ENCODE measurements at regions not wholly inside any gene's neighbourhood (a gene's known extent, or its start where the extent isn't known, plus 50 kb on each side); places are given as distances from the start of the nearest gene placed in this dataset.
"Not testable (repeated sequence)": the region's sequence is repeated elsewhere in the genome, so short reads cannot be mapped to it uniquely, and the experiment has no call there.

DNA sequence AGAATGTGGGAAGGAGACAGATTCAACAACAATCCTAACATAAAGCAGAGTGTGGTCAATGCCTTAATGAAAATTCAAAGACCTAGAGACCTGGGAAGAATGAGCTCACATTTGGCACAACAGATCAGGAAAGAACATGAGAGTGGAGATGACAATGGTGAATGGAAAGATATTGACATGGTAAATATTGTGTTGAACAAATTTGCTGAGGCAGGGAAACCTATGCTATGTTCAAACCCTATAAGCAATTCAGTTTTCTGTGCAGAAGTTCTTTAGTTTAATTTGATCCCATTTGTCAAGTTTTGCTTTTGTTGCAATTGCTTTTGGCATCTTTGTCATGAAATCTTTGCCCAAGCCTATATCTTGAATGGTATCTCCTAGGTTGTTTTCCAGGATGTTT, 199.4 kb upstream of the LRRTM4 start:
- no peak for DNase-seq (ENCODE audit: low read depth)

DNA sequence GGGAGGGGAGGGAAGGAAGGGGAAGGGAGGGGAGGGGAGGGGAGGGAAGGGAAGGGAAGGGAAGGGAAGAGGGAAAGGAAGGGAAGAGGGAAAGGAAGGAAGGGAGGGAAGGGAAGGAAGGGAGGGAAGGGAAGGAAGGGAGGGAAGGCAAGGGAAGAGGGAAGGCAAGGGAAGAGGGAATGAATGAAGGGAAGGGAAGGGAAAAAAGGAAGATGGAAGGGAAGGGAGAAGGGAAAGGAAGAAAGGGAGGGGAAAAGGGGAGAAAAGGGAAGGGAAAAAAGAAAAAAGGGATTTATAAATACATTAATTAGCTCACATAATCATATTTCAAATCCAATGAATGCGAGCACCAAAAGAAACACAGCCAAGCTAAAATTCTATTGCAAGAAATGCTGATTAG, 202.9 kb upstream of the LRRTM4 start:
- no peak for DNase-seq (ENCODE audit: low read depth)

DNA sequence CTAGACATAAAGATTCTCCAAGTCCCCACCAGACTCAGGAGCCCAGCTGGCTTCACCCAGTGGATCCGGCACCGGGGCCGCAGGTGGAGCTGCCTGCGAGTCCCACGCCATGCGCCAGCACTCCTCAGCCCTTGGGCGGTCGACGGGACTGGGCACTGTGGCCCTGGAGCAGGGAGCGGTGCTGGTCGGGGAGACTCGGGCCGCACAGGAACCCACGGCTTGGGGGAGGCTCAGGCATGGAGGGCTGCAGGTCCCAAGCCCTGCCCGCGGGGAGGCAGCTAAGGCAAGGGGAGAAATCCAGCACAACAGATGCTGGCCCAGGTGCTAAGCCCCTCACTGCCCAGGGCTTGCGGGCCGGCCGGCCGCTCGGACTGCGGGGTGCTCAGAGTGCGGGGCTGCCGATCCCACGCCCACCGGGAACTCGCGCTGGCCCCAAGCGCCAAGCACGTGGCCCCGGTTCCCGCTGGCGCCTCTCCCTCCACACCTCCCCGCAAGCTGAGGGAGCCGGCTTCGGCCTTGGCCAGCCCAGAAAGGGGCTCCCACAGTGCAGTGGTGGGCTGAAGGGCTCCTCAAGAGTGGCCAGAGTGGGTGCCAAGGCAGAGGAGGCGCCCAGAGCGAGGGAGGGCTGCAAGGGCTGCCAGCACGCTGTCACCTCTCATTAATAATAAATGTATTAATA, 212.6 kb upstream of the LRRTM4 start:
- not testable (repeated sequence) for DNase-seq (ENCODE audit: low read depth)

DNA sequence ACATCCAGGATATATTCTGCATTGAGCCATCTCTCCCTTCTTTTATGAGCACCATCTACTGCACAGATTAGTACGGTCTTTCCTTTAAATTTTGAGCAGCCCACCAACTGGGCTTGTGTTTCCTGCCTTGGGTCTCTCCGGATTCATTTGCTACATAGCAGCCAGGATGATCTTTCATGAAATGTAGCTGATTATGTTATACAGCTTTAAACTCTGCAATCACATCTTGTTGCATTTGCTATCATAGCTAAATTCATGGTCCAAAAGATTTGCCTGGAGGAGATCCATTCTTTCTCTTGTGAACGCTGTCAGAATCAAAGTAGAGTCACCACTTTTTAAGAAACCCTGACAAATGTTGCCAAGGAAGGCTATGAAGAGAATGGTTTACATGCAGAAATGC, 215.1 kb upstream of the LRRTM4 start:
- DNase-seq (ENCODE audit: low read depth) = no peak

DNA sequence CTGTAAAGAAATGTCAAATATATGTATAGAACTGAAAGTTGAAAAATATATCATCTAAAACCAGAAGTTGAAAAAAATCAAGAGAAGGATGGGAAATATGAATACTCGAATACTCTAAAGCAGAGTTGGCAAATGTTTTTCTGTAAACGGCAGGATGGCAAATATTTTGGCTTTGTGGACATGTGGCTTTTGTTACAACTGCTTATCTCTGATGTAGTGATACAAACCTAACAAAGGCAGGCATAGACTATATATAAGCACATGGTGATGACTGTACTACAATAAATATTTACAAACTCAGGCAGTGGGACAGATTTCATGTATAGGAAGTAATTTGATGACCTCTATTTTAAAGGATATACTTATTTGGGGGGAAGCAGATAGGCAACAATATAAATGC, 224.6 kb upstream of the LRRTM4 start:
- no peak for DNase-seq (ENCODE audit: low read depth)

DNA sequence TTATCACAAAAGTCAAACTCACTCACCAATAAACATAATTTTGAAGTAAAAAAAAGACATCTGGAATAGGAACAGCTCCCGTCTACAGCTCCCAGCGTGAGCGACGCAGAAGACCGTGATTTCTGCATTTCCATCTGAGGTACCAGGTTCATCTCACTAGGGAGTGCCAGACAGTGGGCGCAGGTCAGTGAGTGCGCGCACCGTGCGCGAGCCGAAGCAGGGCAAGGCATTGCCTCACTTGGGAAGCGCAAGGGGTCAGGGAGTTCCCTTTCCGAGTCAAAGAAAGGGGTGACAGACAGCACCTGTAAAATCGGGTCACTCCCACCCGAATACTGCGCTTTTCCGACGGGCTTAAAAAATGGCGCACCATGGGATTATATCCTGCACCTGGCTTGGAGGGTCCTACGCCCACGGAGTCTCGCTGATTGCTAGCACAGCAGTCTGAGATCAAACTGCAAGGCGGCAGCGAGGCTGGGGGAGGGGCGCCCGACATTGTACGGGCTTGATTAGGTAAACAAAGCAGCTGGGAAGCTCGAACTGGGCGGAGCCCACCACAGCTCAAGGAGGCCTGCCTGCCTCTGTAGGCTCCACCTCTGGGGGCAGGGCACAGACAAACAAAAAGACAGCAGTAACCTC, 231.7 kb upstream of the LRRTM4 start:
- not testable (repeated sequence) for DNase-seq (ENCODE audit: low read depth)

DNA sequence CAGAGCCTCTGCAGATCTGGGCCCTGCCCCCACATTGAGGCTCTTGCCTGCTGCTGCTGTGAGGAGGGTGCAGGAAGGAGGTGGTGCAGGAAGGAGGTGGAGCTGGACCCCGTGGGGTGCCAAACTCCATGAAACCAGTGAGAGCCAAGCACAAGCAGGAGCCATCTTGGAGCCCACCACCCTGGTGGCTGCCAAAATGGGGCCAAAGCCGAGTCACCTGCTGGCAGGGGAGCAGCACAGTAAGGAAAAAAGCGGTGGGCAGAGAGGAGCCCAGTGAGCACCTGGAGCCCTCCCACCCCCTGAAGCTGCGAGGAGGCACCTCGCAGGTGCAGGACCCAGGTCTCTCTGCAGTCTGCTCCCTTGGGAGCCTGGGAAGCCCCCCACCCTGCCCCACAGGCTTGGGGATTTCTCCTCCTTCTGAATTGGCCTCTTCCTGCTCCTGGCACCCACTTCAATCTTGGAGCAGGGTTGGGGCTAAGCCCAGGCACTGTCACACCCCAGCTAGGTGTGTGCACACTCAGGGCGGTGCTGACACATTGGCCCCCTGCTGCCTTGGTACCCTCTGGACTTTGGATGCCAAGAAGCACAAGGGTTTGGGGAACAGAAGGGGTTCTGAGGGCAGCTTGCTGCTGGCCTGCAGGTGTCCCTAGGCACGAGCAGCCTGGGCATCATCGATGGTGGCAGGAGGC, 245.4 kb upstream of the LRRTM4 start:
- no peak for DNase-seq (ENCODE audit: low read depth)

DNA sequence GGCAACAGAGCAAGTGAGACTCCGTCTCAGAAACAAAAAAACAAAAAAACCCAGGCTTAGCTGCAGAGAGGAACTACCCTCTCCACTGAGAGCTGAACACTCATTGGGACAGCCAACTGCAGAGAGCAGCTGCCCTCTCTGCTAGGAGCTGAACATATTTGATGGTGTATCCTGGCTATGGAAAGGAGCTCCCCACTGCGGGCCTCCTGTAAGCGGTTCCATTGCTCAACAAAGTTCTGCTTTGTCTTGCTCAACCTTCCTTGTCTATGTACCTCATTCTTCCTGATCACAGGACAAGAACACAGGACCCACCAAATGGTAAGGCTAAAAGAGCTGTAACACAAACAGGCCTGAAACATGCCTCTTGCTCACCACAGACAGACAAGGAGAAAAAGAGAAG, 246.3 kb upstream of the LRRTM4 start:
- no peak for DNase-seq (ENCODE audit: low read depth)

DNA sequence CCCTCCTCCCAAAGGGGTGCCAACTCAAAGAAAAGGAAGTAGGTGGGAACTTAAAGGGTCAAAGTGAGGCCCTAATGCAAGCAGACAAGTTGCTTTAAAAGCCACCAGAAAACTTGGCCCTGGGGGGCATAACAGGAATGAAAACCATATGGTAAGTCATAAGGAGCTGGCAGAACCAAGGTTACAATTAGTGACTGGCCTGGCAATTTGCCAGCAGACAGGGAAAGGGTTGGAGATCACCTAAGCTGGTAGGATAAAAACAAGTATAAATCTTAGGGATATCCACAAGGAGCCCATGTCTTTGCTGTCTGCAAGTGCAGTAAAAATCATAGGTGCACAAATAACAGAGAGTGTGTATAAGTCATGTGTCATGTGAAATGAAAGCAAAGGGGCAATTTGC, 256.7 kb upstream of the LRRTM4 start:
- DNase-seq (ENCODE audit: low read depth) = no peak

DNA sequence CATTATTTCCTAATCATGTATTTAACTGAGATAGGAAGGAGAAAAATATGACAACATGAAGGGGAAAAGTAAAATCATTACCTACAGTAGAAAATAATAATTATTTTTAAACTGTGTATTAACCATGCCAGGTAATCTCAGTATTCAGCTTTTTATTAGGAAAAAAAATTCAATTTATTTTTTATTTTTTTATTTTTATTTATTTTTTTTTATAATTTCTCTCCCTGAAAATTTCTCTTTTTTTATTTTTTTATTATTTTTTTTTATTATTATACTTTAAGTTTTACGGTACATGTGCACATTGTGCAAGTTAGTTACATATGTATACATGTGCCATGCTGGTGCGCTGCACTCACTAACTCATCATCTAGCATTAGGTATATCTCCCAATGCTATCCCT, 271.3 kb upstream of the LRRTM4 start:
- DNase-seq (ENCODE audit: low read depth) = not testable (repeated sequence)

DNA sequence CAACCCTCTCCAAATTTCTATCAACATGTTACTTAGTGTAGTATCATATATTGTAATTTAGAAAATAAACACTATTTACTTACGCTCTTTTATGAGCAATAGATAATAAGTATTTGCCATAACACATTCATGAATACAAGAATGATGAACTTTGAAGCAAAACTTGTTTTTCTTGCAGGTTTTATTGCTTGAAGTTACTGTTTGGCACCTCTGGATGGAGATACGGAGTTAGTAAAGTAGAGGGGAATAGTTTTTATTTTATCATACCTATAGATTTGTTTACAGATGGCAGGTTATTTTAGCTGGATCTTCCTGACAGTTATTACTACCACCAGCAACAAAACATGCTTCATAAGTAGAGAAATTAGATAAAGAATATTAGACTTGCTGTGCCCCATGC, 274.2 kb upstream of the LRRTM4 start:
- no peak for DNase-seq (ENCODE audit: low read depth)

DNA sequence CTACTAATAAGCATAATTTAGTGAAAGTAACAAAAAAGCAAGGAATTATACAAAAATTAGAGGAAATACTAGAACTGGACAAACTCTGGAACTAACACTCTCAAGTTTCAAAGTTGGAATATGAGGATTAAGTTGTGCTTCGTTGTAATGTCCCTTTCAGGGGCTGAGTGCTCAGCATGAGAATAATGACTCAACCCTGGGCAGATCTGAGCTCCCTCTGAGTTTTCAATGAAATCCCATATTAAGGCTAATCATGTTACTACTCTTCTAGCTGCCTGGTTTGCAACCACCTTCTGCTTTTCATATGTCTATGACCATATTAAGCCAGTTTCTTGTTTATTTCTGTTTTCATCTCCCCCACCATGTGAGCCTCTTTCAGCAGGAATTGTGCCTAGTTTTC, 274.9 kb upstream of the LRRTM4 start:
- no peak for DNase-seq (ENCODE audit: low read depth)

DNA sequence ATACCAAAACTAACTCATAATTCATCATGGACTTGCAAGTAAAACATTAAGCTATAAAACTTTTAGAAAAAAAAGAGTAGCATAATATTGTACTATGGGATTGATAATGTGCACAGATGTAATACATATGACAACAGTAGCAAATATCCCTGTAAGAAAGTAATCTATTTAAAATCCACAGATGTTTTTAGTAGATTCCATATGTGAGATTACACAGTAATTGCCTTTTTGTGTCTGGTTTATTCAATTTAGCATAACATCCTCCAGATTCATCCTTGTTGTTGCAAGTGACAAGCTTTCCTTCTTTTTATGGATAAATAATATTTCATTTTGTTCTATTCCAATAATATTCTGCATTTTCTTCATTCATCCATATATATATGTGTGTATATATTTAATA, 278.2 kb upstream of the LRRTM4 start:
- no peak for DNase-seq (ENCODE audit: low read depth)

DNA sequence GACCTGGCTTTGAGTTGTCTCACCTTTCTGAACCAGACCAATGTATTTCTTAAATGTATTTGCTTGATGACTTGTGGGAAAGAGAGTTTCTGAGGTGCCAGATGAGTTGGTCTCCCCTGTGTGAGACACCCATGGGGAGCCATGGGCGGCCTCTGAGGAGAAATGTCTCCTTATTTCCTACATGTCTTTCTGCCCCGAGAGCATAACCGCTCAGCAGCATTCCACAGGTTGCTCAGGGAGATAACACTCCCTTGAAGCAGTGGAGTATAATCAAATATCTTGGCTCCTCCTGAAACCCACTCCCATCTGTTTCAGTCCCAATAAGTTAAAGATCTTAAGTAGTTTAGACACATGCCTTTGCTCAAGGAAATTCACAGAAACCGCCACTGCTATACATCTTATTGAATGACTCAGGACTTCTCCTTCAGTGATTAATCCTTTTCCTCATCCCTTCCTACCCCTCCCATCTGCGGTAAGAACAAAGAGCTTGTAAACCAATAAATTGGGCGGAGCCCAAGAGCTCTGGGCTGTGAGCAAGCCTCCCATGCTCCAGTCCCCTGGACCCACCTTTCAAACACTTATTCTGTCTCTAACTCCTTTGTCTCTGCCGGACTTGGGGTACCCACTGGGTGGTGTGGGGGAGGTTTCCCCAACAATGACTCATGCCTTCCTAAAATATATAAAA, 285.5 kb upstream of the LRRTM4 start:
- DNase-seq (ENCODE audit: low read depth) = no peak

DNA sequence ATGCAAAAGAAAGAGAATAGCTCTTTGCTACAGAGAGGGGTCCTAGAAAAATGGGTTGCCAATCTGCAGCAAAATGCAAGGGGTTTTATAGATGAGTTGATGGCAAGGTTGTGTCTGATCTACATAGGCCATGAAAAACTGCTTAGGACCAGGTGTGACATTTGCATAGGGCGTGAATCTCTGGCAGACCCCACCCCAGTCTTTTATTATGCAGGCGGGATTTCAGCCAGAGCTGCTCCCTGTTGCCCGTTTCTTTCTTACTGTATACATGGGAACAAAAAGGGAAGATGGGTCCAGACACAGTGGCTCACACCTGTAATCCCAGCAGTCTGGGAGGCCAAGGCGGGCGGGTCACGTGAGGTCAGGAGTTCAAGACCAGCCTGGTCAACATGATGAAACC, 286.4 kb upstream of the LRRTM4 start:
- no peak for DNase-seq (ENCODE audit: low read depth)

DNA sequence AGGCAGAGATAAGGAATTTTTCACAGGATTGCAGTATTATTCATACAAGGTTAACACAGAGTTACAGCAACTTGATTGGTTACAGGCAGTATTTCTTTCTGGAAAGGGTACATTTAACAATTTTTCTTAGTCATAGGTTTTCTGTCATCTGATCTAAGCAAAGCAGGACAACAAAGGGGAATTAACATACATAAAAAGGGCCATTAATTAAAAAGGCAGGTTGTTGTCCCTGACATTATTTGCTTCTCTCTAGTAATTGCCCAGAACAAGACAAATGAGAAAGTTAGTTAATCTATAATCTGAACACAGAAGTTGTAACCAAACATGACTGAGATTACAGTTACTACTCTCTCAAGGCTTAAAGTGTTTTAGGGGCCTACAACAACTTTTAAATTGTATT, 291.4 kb upstream of the LRRTM4 start:
- no peak for DNase-seq (ENCODE audit: low read depth)

DNA sequence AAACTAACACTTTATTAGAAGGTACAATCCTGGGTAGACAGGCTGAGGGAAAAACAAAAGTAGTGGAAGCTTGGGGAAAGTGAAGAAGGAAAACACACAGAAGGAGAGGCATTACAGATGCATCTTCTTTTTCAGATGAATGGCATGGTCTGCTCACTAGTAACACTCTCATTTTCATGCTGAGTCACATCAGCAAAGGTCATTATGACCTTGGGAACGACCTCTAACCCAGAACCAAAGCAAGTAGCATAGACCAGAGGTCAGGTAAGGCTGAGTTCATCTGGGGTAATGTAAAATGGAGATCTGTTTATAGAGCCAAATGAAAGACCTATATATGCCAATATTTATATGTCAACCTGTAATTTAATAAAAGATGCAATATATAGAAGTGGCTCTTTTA, 294.4 kb upstream of the LRRTM4 start:
- no peak for DNase-seq (ENCODE audit: low read depth)

DNA sequence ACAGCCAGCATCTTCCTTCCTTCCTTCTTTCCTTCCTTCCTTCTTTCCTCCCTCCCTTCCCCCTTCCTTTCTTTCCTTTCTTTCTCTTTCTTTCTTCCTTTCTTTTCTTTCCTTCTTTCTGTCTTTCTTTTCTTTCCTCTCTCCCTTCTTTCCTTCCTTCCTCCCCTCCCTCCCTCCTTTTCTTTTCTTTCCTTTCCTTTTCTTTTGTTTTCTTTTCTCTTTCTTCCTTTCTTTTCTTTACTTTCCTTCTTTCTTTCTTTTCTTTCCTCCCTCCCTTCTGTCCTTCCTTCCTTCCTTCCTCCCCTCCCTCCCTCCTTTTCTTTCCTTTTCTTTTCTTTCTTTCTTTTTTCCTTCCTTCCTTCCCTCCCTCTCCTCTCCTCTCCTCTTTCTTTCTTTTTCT, 296.0 kb upstream of the LRRTM4 start:
- no peak for DNase-seq (ENCODE audit: low read depth)

DNA sequence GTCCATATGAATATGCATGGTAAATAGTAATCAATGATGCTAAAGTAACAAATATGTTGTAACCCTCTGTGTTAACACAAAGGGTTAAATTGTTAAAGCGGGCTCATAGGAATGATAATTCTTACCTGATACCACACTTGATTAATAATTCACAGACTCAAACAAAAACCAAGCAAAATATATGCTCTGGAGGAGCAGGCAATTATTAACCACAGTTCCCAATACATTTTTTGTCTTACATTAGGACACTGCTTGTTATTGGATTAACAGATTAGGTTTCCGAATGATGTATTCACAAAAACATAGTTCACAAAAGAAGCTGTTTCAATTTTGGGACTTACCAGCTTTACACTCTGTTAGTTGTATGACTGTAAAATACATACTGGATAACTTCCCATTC, 300.9 kb upstream of the LRRTM4 start:
- DNase-seq (ENCODE audit: low read depth) = no peak

DNA sequence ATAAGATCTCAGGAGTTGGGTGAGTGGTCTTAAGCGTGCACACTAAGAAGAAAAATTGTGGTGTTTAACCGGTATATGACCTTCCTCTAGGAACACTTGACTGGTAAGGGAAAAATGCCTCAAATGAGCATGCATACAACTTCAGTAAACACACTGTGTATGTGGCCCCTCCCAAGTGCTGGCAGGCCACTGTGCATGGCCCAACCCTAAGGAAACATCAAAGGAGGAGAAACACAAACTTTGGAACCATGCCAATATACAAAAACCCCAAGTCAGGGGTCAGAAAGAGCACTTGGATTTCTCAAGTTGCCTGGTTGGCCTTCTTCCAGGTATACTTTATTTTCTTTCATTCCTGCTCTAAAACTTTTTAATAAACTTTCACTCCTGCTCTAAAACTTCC, 308.9 kb upstream of the LRRTM4 start:
- no peak for DNase-seq (ENCODE audit: low read depth)

DNA sequence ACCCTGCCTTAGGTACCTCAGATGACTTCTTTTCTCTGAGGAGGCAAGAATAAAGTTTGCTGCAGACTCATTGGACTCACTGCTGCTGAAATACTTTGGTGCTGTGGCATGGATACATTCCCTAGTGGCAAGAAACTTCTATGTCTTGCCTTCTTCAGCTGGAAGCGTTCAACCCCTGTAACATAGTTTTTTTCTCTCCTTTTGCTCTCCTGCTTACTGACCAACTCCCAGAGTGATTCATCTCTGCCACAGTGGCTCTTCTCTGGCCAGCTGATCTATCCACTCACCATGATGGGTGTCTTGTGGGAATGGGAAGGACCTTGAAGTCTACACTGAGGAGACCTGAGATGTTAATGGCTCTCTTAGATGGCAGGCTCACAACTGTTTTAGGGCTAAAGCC, 309.3 kb upstream of the LRRTM4 start:
- no peak for DNase-seq (ENCODE audit: low read depth)

DNA sequence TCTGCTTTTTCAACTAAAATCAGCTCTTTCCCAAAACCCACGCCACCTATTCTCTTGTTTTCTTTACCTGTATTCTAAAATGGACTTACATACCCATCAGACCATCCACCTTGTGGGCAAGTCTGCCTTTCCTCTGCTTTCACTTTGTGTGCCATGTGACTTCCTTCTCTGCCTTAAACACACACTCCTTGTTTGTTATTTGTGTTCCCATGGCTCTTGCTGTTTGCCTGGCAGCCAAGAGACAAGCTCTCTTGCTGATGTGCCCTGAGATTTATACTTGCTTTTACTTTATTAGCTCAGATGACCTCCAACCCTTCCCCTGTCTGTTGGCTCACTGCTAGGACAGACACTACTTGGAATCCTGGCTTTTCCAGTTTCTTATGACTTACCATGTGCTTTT, 309.7 kb upstream of the LRRTM4 start:
- no peak for DNase-seq (ENCODE audit: low read depth)

DNA sequence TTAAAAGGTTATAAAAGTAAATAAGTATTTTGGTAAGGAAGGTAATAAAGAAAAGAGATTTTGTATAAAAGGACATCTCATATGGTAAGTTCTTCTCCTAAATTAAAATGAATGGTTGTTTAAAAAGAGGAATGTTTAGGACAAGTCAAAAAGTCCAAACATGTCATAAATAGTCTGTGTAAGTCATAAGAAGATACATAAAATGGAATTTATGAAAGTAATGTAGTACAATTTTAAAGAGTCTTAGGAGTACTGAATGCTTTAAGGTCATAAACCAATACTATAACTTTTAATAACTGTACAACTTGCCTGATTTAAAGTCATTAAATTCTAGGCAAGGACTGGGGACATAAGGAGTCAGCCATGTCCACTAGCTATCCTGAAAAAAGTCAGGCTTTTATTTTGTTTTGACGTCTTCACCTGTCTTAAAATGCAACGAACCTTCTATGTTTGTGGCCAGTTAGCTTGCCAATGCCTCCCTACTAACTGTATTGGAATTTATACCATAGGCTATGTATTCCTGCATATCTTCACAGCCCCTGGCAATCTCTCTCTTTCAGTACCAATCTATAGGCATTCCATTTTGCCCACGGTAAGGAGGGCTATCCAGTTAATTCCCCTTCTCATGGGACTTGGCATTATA, 312.3 kb upstream of the LRRTM4 start:
- DNase-seq (ENCODE audit: low read depth) = no peak
